ENCODE measurements at regions not wholly inside any gene's neighbourhood (a gene's known extent, or its start where the extent isn't known, plus 50 kb on each side); places are given as distances from the start of the nearest gene placed in this dataset.

GRCh38 chr18:5732318-5732717 lies 163.0 kb downstream of the TMEM200C start:
- TF ChIP-seq CTCF (IDR thresholded peaks at IDR 0.05), result no peak
- intact Hi-C loops (cut with DNase I; ENCODE audit: low total_unique reads), result no loop called here
- 85 to 87% methylated on average over 7 of the region's 7 CpGs for WGBS, 2 donors
- no peak for DNase-seq (ENCODE audit: low spot score in 2 of 2)
- H3K4me3 ChIP-seq (ENCODE audit: low read depth, poor library complexity, severe bottlenecking), result no peak overlapping the region

GRCh38 chr18:5729983-5730699 lies 165.2 kb downstream of the TMEM200C start:
- intact Hi-C loops (cut with DNase I; ENCODE audit: low total_unique reads), result no loop called here
- no peak for TF ChIP-seq POLR2A (IDR thresholded peaks at IDR 0.05)
- TF ChIP-seq CTCF (IDR thresholded peaks at IDR 0.05), result no peak
- H3K4me3 ChIP-seq (ENCODE audit: low read depth, poor library complexity, severe bottlenecking), result no peak overlapping the region
- DNase-seq (ENCODE audit: low spot score in 2 of 2), result peak; percentile 30 to 95
- 50 to 59% methylated on average over 6 of the region's 6 CpGs for WGBS, 2 donors

GRCh38 chr18:5728531-5728930 lies 166.8 kb downstream of the TMEM200C start:
- intact Hi-C loops (cut with DNase I; ENCODE audit: low total_unique reads), result no loop called here
- DNase-seq (ENCODE audit: low spot score in 2 of 2), result no peak
- WGBS, 2 donors, result 41 to 48% methylated on average over 5 of the region's 5 CpGs
- no peak overlapping the region for H3K4me3 ChIP-seq (ENCODE audit: low read depth, poor library complexity, severe bottlenecking)
- TF ChIP-seq POLR2A (IDR thresholded peaks at IDR 0.05), result no peak
- TF ChIP-seq CTCF (IDR thresholded peaks at IDR 0.05), result no peak

DNA sequence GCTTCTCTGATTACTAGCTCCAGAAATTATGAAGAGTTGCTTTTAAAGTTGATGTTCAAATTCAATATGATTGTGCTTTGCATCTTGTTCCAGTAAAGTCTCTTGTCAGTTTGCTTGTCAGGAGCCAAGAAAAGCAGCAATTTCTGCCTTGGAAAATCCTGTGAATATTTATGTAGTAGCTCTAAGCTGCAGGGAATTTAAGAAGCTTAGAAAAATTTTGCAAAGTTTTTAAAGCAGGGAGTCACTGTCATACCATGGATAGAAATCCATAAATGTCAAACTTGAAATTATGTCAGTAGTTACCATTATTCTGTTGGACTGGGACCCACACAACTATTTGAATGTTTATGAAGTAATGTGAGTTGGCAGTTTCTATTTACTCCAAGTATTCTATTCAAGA lies 169.3 kb downstream of the TMEM200C start:
- DNase-seq (ENCODE audit: low spot score in 2 of 2), result no peak
- H3K4me3 ChIP-seq (ENCODE audit: low read depth, poor library complexity, severe bottlenecking), result no peak overlapping the region
- intact Hi-C loops (cut with DNase I; ENCODE audit: low total_unique reads), result no loop called here
- TF ChIP-seq CTCF (IDR thresholded peaks at IDR 0.05), result no peak
- TF ChIP-seq POLR2A (IDR thresholded peaks at IDR 0.05), result no peak

- intact Hi-C loops (cut with DNase I; ENCODE audit: low total_unique reads), result no loop called here
Observed at GRCh38 chr18:5721924-5722323, 173.4 kb downstream of the TMEM200C start.

More at GRCh38 chr18:5721924-5722323, 173.4 kb downstream of the TMEM200C start:
- no peak overlapping the region for H3K4me3 ChIP-seq (ENCODE audit: low read depth, poor library complexity, severe bottlenecking)
- DNase-seq (ENCODE audit: low spot score in 2 of 2), result no peak
- TF ChIP-seq POLR2A (IDR thresholded peaks at IDR 0.05) (no peak), CTCF (IDR thresholded peaks at IDR 0.05) (no peak)
- WGBS, 2 donors, result 83 to 90% methylated on average over 10 of the region's 10 CpGs

All from lower leg skin (tissue), 4 donors.